ENCODE measurements at regions not wholly inside any gene's neighbourhood (a gene's known extent, or its start where the extent isn't known, plus 50 kb on each side); places are given as distances from the start of the nearest gene placed in this dataset.

DNA sequence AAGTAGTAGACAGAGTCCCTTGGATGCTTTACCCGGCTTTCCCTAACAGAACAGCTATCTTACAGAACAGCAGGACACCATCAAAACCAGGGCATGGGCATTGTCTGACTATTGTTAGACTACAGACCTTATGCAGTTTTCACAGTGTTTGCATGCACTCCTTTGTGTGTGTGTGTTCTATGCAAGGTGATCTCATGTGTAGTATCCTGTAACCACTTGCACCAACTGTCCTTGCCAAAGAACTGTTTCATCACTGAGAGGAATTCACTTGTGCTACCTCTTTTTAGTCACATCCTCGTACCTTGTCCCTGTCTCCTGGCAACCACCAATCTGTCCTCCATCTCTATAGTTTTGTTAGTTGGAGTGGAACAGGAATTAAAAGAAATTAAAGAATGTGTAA is 183.6 kb upstream of the PZP start:
- TF ChIP-seq, protein P1, sequence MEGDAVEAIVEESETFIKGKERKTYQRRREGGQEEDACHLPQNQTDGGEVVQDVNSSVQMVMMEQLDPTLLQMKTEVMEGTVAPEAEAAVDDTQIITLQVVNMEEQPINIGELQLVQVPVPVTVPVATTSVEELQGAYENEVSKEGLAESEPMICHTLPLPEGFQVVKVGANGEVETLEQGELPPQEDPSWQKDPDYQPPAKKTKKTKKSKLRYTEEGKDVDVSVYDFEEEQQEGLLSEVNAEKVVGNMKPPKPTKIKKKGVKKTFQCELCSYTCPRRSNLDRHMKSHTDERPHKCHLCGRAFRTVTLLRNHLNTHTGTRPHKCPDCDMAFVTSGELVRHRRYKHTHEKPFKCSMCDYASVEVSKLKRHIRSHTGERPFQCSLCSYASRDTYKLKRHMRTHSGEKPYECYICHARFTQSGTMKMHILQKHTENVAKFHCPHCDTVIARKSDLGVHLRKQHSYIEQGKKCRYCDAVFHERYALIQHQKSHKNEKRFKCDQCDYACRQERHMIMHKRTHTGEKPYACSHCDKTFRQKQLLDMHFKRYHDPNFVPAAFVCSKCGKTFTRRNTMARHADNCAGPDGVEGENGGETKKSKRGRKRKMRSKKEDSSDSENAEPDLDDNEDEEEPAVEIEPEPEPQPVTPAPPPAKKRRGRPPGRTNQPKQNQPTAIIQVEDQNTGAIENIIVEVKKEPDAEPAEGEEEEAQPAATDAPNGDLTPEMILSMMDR (IDR thresholded peaks at IDR 0.05; ENCODE audit: low read depth, low read length, missing control alignments) = no peak
- H3K4me3 ChIP-seq (replicated peaks; ENCODE audit: low read depth, low read length) = no peak overlapping the region
- no peak for DNase-seq (ENCODE audit: extremely low read depth, low read depth)

DNA sequence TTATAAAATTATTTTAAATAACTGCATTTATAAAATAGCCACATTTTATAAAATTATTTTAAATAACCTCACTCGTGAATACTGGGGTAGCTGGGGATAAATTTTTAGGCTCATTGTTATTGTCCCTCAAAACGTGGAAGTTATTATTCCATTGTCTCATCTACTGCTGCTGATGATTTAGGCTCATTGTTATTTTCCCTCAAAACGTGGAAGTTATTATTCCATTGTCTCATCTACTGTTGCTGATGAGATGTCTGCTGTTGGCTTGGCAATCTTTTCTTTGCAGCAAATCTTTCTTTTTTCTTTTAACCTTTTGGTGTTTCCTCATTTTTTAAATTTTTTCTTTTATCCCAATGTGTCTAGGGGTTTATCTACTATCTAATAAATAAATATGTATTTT is 182.6 kb upstream of the PZP start:
- no peak for DNase-seq (ENCODE audit: extremely low read depth, low read depth)
- TF ChIP-seq, protein P1 (IDR thresholded peaks at IDR 0.05; ENCODE audit: low read depth, low read length, missing control alignments) = no peak
- no peak overlapping the region for H3K4me3 ChIP-seq (replicated peaks; ENCODE audit: low read depth, low read length)

DNA sequence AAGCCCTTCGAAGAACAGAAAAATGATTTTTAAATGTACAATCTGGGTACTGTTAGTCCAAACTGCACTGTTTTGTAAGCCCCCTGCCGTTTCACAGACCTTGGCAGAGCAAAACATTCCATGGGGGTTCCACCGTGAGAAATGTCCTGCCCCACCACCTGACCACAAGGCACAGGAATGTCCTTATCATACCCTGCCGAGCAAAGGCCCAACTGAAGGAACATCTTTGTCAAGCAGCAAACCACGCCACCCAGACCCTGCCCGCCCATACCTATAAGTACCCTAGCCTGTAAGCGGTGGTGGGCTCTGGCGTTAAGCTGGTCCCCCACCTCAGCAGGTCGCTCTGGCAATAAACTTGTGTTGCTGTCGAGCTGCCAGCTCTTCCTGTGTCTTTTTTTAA is 181.6 kb upstream of the PZP start:
- TF ChIP-seq, protein P1 (IDR thresholded peaks at IDR 0.05; ENCODE audit: low read depth, low read length, missing control alignments) = no peak
- DNase-seq (ENCODE audit: extremely low read depth, low read depth) = no peak
- no peak overlapping the region for H3K4me3 ChIP-seq (replicated peaks; ENCODE audit: low read depth, low read length)

DNA sequence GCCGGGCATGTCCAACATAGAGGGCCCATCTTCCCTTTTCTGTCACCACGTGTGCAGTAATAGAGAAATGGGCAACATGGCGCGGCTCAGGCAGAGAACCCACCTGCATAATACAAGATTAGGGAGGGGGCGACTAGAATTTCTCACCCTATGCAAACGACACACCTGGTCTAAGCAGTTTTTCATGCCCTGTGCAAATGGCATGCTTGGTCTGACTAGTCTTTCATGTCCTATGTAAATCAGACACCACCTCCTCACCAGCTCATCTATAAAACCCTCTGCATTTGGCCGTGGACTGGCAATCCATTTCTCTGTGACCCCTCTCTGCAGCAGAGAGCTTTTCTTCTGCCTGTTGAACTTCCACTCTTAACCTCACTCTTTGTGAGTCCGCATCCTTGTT is 180.2 kb upstream of the PZP start:
- DNase-seq (ENCODE audit: extremely low read depth, low read depth) = no peak
- TF ChIP-seq, protein P1 (IDR thresholded peaks at IDR 0.05; ENCODE audit: low read depth, low read length, missing control alignments) = no peak
- H3K4me3 ChIP-seq (replicated peaks; ENCODE audit: low read depth, low read length) = no peak overlapping the region

DNA sequence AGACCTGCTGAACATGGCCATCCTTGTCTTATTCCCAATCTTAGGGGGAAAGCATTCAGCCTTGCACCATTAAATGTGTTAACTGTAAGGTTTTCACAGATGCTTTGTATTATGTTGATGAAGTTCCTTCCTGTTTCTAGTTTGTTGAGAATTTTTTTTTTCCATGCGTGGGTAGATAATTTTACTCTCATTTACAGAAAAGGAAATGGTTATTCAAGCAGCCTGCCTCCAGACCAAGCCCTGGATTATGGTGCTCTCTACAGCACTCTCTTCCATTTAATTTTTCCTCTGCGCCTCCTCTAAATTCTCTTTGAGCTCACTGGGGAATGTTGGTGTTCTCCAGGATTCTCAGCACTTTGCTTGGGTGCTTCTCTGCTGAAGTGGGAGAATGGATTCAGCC is 179.3 kb upstream of the PZP start:
- TF ChIP-seq, protein P1 (IDR thresholded peaks at IDR 0.05; ENCODE audit: low read depth, low read length, missing control alignments) = no peak
- H3K4me3 ChIP-seq (replicated peaks; ENCODE audit: low read depth, low read length) = no peak overlapping the region
- no peak for DNase-seq (ENCODE audit: extremely low read depth, low read depth)

DNA sequence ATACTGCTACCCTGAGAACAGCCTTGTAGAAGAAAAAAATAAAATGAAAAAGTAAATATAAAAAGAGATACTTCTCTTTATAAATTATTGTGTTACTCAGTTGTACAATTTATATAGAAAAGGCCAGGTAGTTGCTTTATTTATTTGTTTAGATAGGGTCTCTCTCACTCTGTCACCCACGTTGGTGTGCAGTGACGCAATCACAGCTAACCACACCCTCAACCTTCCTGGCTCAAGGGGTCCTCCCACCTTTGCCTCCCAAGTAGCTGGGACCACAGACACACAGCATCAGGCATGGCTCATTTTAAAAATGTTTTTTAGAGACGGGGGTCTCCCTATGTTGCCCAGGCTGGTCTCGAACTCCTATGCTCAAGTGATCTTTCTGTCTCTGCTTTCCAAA is 175.4 kb upstream of the PZP start:
- TF ChIP-seq, protein P1 (IDR thresholded peaks at IDR 0.05; ENCODE audit: low read depth, low read length, missing control alignments) = no peak
- DNase-seq (ENCODE audit: extremely low read depth, low read depth) = no peak
- H3K4me3 ChIP-seq (replicated peaks; ENCODE audit: low read depth, low read length) = no peak overlapping the region

DNA sequence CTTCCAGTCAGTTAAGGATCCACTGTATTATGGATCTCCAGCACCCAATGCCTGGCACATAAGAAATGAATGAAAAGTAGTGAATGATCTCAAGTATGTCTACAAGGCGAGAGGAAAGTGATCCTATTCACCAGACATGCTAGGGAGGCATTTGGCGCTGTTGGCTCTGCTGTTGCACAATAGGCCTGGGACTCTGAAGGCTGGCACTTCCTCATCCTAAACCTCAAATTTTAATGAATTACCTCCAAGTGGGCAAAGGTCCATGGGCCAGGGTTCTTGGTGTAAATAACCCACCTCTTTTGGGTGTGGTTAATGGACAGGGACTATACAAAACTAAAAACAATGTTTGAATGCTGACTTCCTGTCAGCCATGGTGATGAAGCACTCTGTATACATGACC is 173.4 kb upstream of the PZP start:
- no peak overlapping the region for H3K4me3 ChIP-seq (replicated peaks; ENCODE audit: low read depth, low read length)
- no peak for DNase-seq (ENCODE audit: extremely low read depth, low read depth)
- TF ChIP-seq, protein P1 (IDR thresholded peaks at IDR 0.05; ENCODE audit: low read depth, low read length, missing control alignments) = no peak
